HG02973 (cell line): ENCODE measurements at regions not wholly inside any gene's neighbourhood (a gene's known extent, or its start where the extent isn't known, plus 50 kb on each side); places are given as distances from the start of the nearest gene placed in this dataset.

Source experiments
- ATAC-seq: cut with Tn5 transposase; IDR thresholded peaks from one replicate; pipeline ENCODE4 v1.9.1; 2021; ENCODE audit warnings: moderate library complexity; ENCODE audit not compliant: unreplicated experiment

DNA sequence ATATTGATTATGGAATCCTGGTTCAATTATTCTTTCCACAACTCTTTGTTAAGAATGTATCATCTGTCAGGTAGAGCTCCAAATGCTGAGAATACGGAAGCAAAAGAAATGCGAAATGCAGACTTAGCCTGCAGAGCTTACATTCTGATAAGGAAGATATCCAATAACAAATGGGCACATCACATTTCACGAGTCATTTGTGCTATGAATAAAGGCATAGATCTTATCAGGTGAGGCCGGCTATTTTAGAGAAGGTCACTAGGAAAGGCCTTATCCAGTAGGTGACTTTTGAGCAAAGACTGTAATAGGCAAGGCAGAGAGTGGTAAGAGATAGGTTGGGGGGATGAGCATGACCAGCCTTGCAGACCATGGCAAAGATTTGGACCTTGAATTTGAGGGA lies 174.3 kb upstream of the SERPINE2 start:
- ATAC-seq, result no peak

DNA sequence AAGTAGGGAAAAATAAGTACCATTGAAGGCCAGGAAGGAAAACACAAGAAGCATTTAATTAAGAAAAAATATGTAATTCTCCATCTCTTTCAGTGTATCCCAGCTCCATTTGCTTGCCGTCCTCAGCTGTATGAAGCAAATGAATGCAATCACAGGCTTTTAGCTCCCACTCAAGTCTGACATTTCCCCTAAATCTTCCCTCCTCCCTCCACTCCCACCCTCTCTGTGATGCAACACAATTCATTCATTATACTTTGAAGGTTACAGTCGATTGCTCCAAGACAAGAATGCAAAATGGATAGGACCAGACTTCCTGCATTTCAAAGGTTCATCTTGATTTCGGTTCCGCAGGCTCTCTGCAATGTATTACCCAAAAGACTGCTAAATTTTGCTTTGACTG lies 172.7 kb upstream of the SERPINE2 start:
- ATAC-seq, result no peak

DNA sequence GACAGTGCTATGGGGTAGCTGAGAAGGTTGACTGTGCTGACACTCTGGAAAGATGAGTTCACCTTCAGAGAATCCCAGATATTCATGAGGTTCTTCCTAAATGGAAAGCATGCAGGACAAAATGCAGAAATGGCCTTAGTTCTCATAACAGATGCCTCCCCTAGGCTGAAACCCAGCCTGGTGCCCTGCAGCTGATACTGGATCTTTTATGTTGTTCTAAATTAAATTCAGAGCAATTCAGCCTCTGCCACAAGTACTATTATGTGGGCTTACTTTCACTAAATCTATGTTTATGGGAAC lies 172.0 kb upstream of the SERPINE2 start:
- no peak for ATAC-seq

DNA sequence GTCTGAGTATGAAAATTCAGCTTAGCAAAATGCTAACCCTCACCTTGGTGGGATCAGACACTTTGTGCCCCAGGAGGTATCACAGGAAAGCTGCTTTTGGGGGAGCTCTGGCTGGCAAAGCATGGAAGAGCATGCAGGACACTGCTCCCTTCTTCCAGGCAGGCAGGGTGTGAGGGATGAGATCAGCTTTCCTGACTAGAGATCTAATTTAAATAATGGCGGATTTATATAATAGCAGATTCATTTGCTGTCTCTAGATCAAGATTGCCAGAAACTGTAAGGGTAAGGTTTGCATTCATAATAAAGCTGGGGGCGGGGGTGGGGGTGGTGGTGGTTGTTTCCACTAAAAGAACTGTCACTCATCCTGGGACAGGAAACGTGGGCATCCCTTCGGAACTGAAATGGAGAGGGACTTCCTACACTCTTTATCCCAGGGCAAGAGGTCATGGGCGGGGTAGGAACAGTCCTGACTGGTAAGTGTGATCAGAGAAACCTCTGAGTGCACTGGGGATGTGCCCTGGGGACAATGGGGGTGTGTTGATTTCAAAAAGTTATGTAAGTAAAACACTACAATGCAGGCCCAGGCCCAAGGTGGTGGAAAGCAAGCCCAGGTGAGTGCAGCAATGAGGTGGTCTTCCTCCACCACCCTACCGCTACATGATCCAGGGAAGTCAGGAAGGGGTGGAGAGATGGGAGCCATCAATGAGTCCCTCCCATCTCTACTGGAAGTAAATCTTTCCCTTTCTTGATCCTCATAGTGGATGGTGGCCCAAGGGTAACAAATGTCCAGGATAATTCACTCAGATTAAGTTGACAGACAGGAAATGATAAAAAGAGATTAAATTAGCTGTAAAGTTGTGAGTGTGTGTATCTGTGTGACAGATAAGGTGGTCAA lies 171.4 kb upstream of the SERPINE2 start:
- no peak for ATAC-seq

DNA sequence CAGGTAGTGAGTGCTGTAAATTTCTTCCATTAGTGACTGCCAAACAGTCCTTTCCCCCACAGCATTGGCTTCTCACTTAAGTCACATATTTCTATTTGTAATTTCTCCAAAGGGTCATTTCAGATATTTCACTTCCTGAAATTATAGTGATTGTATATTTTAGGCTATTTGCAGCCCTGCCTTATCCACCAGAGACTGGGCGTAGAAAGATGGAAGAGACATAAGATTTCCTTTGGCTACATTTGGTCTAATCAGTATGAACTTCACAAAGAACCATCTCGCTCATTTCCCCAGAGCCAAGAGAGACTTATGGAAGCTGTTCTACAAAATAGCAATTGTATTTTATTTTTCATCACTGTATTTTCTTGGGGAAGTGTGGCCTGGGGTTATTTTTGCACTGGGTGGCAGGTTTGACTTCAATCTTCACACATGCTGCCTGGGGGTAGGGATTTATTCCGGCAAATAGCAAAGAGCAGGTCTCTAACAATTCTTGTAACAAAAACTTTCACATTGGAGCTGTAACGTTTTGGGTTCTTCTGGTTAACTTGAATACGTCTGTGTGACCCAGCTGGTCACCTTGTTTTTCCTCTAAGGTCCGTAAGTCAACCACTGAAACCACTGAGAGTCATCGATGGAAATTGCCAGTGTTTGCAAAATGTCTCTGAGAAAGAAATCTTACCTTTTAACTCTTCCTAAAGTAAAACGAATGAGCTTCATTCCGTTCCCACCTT lies 170.6 kb upstream of the SERPINE2 start:
- ATAC-seq, result no peak

DNA sequence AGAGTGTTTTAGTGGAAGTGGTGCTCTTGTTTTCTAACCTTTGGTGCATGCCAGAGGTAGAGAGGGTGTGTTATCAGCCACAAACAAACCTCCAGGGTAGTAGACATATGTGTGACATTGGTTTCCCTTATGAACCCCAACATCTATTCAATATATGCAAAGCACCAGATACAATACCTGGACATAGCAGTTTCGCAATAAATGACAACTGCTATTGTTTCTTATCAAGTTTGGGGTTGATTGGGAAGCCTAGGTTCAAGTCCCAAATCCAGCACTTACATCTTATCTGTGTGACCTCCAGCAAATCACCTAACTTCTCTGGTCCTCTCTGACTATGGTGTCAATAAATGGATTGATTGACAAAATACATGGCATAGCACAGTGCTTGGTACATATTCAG lies 169.4 kb upstream of the SERPINE2 start:
- ATAC-seq, result no peak

DNA sequence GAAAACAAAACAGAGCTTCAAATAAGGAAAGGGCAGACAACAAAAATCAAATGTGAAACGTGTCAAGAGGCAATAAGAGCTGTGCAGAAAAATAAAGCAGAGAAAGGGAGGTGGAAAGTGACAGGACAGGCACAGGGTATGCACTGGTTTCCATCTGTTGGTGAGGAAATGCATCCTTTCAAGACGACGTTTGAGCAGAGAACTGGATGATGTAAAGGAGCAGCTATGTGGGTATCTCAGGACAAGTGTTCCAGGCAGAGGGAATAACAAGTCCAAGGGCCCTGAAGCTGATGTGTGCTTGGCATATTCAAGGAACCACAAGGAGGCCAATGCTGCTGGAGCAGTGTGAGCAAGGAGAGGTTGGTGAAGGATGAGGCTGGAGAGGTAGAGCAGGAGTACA lies 168.9 kb upstream of the SERPINE2 start:
- ATAC-seq, result no peak

DNA sequence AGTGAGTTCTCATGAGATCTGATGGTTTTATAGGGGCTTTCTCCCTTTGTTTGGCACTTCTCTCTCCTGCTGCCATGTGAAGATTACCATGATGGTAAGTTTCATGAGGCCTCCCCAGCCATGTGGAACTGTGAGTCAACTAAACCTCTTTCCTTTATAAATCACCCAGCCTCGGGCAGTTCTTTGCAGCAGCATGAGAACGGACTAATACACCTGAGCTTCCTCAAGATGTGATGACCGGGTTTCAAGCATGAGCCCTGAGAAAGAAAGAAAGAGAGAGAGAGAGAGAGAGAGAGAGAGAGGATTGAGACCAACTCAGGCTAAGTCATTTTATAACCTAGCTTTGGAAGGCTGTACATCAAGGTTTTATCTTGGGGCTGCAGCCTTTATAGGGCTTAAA lies 167.7 kb upstream of the SERPINE2 start:
- no peak for ATAC-seq

DNA sequence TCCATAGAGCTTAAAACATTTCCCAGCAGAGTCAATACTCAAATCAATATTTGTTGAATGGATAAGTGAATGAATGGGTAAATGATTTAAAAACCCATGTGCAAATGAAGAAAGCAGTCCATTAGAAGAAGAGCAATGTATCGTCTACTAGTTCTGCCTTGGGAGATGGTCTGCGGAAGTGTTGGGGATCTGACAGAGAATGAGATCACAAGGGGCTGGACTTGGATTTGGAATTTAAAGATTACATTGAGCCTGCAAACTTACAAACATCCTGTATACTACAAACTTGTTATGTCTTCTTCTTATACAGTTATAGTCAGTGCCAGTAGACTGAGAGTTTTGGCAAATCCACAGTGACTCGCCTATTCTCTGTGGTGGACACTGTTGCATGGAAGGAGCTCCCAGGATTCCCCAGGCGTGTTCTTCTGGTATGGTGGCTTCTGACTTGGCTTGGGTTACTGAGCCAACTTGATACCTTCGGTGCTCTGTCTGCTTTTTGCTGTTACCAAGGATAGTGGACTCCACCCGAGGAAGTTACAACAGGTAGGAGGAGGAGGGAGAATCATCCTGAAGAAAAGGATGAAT lies 163.3 kb upstream of the SERPINE2 start:
- no peak for ATAC-seq

DNA sequence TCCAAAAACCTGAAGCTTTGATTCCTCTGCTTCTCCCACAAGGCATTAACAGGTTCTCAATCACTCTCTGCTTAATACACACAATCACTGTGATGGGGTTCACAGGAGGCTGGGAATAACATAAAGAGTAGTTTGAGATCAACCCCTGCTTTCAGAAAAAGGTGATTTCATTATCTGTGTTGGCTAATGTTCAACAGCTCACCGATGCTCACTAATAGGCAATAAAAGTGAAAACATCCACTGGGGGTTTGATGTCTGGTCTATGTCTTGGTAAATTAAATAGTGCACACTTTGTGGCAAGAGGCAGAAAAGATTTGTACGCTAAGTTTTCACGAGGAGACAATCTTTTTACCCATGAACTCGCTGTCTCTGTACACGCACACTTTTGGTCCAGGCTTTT lies 159.3 kb upstream of the SERPINE2 start:
- ATAC-seq, result no peak

DNA sequence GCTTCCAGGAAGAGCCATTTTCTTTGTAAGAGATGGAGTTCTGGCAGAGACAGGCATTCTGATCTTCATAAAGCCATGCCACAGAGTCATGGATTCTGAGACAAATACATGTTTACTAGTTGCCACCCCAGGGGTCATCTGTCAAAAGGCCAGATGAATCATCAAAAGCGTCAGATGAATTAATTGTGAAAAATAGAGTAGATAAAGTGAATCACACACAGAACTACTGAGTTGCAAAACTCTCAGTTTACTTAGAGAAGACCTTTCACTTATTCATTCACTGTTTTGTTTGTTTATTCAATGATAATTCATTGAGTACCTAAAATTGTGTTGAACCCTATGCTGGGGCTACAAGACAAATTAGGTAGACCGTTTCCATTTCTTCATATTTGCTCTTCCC lies 157.7 kb upstream of the SERPINE2 start:
- ATAC-seq, result no peak

DNA sequence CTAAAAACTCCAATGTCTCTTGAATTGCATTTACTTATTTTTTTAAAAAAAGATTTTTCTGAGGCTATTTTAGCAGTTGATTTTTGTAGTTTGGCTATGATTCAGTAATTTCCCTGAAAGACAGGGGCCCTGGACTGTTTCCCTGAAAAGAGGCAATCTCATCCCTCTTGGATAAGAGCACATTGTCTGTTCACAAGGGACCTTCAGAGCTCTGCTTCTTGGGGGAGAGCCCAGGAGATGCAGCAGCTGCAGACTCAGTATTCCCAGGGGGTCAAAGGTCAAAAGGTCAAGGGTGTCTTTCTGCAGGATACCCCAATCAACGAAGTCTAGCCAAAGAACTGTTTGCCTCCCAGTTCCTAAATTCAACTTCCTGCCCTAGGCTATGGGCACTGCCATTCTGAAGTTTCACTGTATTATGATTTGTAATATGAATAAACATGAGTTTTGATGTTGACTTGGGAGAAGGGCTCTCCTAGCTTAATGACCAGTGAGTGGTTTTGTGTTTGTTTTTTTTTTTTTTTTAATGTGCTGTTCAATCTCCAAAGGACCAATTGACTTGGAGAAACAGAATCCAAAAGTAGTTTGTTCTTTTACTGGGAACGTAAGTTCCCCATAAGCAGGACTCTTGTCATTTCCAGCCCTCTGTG lies 157.0 kb upstream of the SERPINE2 start:
- ATAC-seq, result no peak

DNA sequence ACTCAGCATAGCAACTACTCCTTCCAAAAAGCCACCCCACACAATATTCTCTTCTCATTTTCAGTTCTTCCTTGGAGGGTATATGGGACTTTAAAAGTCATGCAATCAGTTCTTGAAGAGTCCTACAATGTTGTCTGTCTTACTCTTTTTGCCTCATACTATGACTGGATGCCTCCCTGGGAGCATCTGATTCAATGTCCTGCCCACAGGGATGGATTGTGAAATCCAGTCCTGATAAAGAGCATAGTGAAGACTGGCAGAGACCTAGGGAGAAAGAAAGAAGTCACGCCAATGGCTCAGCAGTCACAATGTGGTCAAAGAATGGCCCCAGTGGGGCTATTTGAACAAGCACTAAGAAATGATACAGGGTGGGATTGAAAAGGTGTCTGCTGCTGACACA lies 155.1 kb upstream of the SERPINE2 start:
- ATAC-seq, result no peak

DNA sequence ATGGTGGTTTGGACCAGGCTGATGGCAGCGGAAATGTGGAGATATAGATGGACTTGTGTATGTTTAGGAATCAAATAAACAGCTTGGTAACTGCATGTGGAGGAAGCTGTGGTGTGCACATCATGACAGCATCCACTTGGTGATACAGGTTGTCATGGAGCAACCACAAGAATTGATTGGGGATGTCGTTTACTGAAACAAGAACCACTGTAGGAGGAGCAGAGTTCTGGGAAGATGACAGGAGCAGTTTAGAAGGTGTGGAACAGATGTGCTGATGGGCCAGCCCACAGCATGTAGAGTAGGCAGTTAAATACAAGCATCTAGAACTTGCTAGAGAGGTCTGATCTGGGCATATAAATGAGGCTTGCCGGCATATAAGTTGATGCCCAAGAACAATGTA lies 152.4 kb upstream of the SERPINE2 start:
- no peak for ATAC-seq

DNA sequence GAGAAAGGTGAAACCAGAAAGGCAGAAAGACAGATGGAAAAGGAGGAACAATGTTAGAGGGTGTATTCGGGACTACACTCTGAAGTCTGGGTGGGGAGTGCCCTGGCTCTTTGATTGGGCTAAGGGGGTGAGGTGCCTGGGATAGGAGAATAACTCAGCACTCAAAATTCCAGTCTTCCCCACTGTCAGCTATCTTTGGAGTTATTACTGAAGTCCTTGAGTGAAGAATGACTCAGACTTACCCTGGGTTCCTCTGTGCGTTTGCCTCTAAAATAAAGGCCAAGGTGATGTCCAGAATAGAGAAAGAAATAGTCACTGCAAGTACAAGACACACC lies 151.8 kb upstream of the SERPINE2 start:
- no peak for ATAC-seq

DNA sequence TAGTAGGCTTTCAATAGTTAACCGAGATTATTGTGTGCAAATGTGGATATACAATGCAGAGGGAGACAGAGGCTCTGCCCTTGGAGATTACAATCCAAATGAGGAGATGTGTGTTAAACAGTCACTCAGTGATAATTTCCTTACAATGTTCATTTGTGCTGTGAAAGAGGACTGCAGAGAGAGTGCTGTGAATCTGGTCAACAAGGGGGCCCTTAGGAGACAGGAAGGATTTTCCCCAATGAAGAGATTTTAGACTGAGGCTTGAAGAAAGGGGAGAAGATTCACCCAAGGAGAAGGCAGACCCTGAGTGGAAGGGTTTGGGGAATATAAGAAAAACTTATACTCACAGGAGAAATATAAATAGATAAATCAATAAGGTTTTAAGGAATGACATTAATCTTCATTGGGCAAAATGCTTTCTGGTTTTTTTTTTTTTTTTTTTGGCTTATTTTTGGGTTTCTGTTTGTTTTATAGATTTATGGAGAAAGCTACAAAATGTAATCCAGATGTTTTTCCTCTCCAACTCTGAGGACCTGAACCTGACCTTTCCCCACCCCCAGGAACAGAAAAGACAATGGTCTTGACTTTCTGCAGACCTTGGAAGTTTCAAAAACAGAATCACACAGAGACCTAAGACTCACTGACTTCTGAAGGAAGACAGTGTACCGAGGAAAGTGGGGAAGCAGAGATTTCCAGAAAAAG lies 151.3 kb upstream of the SERPINE2 start:
- no peak for ATAC-seq

DNA sequence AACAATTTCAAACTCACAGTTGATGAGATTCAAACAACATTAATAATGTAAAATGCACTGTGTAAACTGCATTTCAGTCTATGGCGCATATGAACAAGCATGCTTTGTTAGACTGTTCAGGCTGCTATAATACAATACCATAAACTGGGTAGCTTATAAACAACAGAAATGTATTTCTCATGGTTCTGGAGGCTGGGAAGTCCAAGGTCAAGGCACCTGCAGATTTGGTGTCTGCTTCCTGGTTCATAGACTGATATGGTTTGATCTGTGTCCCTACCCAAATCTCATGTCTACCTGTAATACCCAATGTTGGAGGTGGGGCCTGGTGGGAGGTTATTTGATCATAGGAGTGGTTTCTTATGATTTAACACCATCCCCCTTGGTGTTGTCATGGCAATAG lies 148.1 kb upstream of the SERPINE2 start:
- ATAC-seq, result no peak

DNA sequence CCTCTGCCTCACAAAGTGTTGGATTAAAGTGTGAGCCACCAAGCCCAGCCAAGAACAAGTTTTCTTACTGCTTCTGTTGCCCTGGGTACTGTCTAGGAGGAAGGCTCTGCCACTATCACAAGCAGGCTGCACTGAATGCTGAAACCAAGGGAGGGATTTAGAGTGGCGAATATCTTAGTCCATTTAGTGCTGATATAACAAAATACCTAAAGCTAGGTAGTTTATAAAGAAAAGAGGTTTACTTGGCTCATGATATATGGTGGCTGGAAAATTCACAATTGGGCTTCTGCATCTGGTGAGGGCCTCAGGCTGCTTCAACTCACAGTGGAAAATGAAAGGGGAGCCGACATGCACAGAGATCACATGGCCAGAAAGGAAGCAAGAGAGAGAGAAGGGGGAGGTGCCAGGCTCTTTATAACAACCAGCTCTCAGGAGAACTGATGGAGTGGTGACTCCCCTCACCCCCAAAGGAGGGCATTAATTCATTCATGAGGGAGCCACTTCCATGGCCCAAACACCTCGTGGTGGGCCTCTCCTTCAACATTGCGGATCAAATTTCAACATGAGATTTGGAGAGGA lies 146.0 kb upstream of the SERPINE2 start:
- ATAC-seq, result no peak

DNA sequence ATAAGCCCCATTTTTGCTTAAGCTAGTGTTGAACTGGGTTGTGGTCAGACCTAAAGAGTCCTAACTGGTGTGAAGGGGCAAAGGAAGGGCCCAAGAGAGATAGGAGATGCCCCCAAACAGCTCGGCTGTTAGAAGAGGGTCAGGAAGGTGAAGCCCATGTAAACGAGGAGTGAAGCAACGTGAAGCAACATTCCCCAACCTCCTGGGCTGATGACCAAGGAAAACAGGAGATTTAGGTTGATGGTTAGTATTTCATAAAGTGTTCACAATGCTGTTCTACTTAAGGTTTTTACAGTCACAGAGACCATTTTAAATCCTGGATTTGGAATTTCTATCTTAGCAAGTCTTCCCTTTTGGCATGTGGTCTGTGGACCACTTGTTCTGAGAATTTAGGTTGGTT lies 144.0 kb upstream of the SERPINE2 start:
- ATAC-seq, result no peak

DNA sequence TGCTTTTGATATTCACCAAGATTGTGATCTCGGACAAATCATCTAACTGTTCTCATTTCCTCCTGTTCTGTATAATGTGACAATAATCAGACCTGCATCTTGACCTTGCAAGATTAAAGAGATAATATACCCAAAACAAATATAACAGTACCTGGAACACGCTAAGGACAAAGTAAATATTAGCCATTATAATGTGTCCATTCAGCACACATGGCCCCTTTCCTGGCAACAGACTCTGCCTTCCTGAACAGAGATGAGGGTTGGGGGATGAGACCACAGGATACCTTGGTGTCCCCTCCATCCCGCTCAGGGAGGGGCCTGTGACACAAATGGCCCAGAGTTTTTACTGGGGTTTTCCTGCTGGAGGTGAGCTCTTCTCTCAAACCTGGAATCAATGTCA lies 143.4 kb upstream of the SERPINE2 start:
- ATAC-seq, result no peak
